SU-DHL-6 (cell line): ENCODE measurements at regions not wholly inside any gene's neighbourhood (a gene's known extent, or its start where the extent isn't known, plus 50 kb on each side); places are given as distances from the start of the nearest gene placed in this dataset.

ENCODE experiments used
- H2AFZ ChIP-seq: fragments of 200-600 bp; sonication (generic); 2 replicates; pipeline ENCODE4 v1.6.1; 2014; ENCODE audit warnings: low read depth, mild to moderate bottlenecking, moderate library complexity, mixed read lengths, antibody characterized with exemption, low read length; ENCODE audit not compliant: severe bottlenecking
- H3F3A ChIP-seq: fragments of 200-600 bp; shearing (Covaris generic); 2 replicates; pipeline ENCODE4 v1.6.0; 2016; ENCODE audit warnings: antibody characterized with exemption, mild to moderate bottlenecking; ENCODE audit not compliant: insufficient read depth
- H3K27ac ChIP-seq: fragments of 200-600 bp; sonication (generic); 2 replicates; pipeline ENCODE4 v1.5.1; 2016; ENCODE audit warnings: low read depth, mild to moderate bottlenecking, low read length, moderate library complexity, mixed read lengths
- H3K27me3 ChIP-seq: fragments of 200-600 bp; sonication (generic), shearing (Covaris generic); 2 replicates; pipeline ENCODE4 v1.6.0; 2014; ENCODE audit warnings: mild to moderate bottlenecking, low read length
- H3K36me3 ChIP-seq: fragments of 200-600 bp; sonication (generic); 2 replicates; pipeline ENCODE4 v1.6.1; 2014; ENCODE audit warnings: mild to moderate bottlenecking, low read length, mixed read lengths
- H3K4me2 ChIP-seq: fragments of 300-600, 200-600 bp; shearing (Covaris generic), sonication (generic); 2 replicates; pipeline ENCODE4 v1.6.0; 2014; ENCODE audit warnings: low read length, low read depth, mild to moderate bottlenecking; ENCODE audit not compliant: poor library complexity, severe bottlenecking
- H3K4me3 ChIP-seq: fragments of 200-600 bp; sonication (generic); 2 replicates; pipeline ENCODE4 v1.5.1; 2014; ENCODE audit warnings: antibody characterized with exemption, low read length, mild to moderate bottlenecking, mixed read lengths; ENCODE audit not compliant: insufficient read depth, poor library complexity, severe bottlenecking
- H3K79me2 ChIP-seq: fragments of 200-600 bp; sonication (generic); 2 replicates; pipeline ENCODE4 v1.6.1; 2014; ENCODE audit warnings: mild to moderate bottlenecking, low read length, moderate library complexity; ENCODE audit not compliant: insufficient read depth
- H3K9ac ChIP-seq: fragments of 200-600 bp; sonication (generic); 2 replicates; pipeline ENCODE4 v1.7.0; 2014; ENCODE audit warnings: mild to moderate bottlenecking, low read length
- H3K9me2 ChIP-seq: fragments of 200-600 bp; sonication (generic); replicated peaks from 2 replicates; pipeline ENCODE4 v1.6.1; 2014; ENCODE audit warnings: low read length; ENCODE audit not compliant: insufficient read depth
- H3K9me3 ChIP-seq: fragments of 200-600 bp; sonication (generic); 2 replicates; pipeline ENCODE4 v1.6.1; 2014; ENCODE audit warnings: low read length, mixed read lengths; ENCODE audit not compliant: insufficient read depth
- H4K20me1 ChIP-seq: fragments of 200-600 bp; sonication (generic); 2 replicates; pipeline ENCODE4 v1.6.1; 2014; ENCODE audit warnings: low read depth, mild to moderate bottlenecking, antibody characterized with exemption, low read length, moderate library complexity, mixed read lengths
- CTCF ChIP-seq: fragments of 200-600 bp; sonication (generic); IDR thresholded peaks from one replicate; pipeline ENCODE4 v1.5.1; 2017; ENCODE audit warnings: antibody characterized with exemption, mild to moderate bottlenecking, low read length, moderate library complexity; ENCODE audit not compliant: insufficient read depth, poor library complexity, severe bottlenecking
- EZH2phosphoT487 ChIP-seq: fragments of 200-600 bp; sonication (generic), shearing (Covaris generic); conservative IDR thresholded peaks from 2 replicates; pipeline ENCODE4 v1.6.1; 2018; ENCODE audit warnings: mild to moderate bottlenecking, antibody characterized with exemption, low read length, moderate library complexity, mixed read lengths

- H3K36me3 ChIP-seq = no peaks in the 10 kb centered on the region
- no peak overlapping the region for H3K27ac ChIP-seq
Measured at GRCh38 chr7:46534664-46535588, 613.9 kb upstream of the IGFBP3 start.

DNA sequence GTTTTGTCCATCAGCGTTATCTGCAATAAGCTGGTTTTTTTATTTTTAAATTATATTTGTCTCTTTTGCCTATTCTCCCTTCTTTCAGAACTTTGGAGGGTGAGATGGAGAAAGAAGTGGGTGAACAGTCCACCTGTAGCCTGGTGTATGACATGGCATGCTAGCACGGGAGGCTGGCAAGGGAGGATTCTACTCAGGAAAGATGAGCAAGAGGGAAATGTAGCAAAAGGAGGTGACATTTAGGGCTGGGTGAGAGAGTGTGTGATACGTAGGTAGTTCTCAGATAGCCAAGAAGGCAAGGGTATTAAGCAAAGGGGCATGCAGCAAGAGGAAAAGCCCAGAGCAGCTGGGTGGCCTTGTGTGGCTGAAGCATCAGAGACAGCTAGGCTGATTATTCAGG lies 612.9 kb upstream of the IGFBP3 start:
- Histone ChIP-seq H3K9me2 (no peaks in the 10 kb centered on the region), H3F3A (no peaks in the 10 kb centered on the region), H2AFZ (no peak overlapping the region), H3K9ac (no peak overlapping the region), H3K27me3 (no peaks in the 10 kb centered on the region), H4K20me1 (no peaks in the 10 kb centered on the region), H3K79me2 (no peaks in the 10 kb centered on the region), H3K36me3 (no peaks in the 10 kb centered on the region), H3K27ac (no peak overlapping the region), H3K4me2 (no peak overlapping the region), H3K9me3 (no peaks in the 10 kb centered on the region), H3K4me3 (no peak overlapping the region)
- TF ChIP-seq EZH2phosphoT487 (no peak), CTCF (no peak)

More at GRCh38 chr7:46534664-46535588, 613.9 kb upstream of the IGFBP3 start:
- Histone ChIP-seq H3K9ac (no peak overlapping the region), H2AFZ (no peak overlapping the region), H3F3A (no peaks in the 10 kb centered on the region), H3K4me2 (no peak overlapping the region), H3K4me3 (no peak overlapping the region), H4K20me1 (no peaks in the 10 kb centered on the region), H3K9me2 (no peaks in the 10 kb centered on the region), H3K9me3 (no peaks in the 10 kb centered on the region), H3K79me2 (no peaks in the 10 kb centered on the region), H3K27me3 (0 out of 2 replicates have a peak, but pooled peaks cover 1% of the 10 kb centered on the region)
- TF ChIP-seq EZH2phosphoT487 (no peak), CTCF (no peak)

DNA sequence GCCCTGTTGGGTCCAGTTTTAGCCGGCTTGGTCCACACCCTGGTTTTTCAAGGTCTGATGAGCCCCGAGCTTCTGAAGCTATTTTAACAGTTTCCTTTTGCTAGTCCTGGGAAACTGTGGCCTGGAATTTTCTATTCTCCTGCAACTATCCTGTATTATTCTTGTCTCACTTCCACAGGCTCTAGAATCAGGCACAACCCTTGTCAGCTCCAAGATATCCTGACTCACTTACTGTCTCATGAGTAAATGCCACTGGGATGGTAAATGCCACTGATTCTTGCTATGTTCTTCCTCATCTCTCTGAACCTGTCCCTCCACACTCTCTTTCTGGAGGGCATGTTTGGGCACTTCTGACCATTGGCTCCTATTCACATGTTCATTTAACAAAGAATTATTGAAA lies 611.5 kb upstream of the IGFBP3 start:
- H3K27ac ChIP-seq = no peak overlapping the region
- H4K20me1 ChIP-seq = no peaks in the 10 kb centered on the region
- no peaks in the 10 kb centered on the region for H3K27me3 ChIP-seq
- TF ChIP-seq EZH2phosphoT487 (no peak), CTCF (no peak)
- no peaks in the 10 kb centered on the region for H3K9me2 ChIP-seq
- no peak overlapping the region for H3K9ac ChIP-seq
- H3K4me2 ChIP-seq = no peak overlapping the region
- peaks cover 3% of the 10 kb centered on the region; the same call in 1 of the 2 replicates for H3K9me3 ChIP-seq
- H3K79me2 ChIP-seq = no peaks in the 10 kb centered on the region
- H3K4me3 ChIP-seq = no peak overlapping the region
- H3F3A ChIP-seq = no peaks in the 10 kb centered on the region
- H2AFZ ChIP-seq = no peak overlapping the region
- H3K36me3 ChIP-seq = no peaks in the 10 kb centered on the region
